Stomach smooth muscle (tissue), 2 donors: ENCODE measurements at regions not wholly inside any gene's neighbourhood (a gene's known extent, or its start where the extent isn't known, plus 50 kb on each side); places are given as distances from the start of the nearest gene placed in this dataset.

Experiments used
- H3K27ac ChIP-seq: one replicate; pipeline ENCODE4 v1.7.0; 2013; ENCODE audit warnings: mild to moderate bottlenecking, low read length, inconsistent platforms
- H3K27me3 ChIP-seq, 2 donors: one replicate each; pipeline ENCODE4 v1.7.0; 2013; ENCODE audit warnings: low read length in 2 of 2; ENCODE audit not compliant: insufficient read depth in 2 of 2, control insufficient read depth in 1 of 2
- H3K36me3 ChIP-seq, 2 donors: one replicate each; pipeline ENCODE4 v1.7.0; 2013; ENCODE audit warnings: low read length in 2 of 2; ENCODE audit not compliant: control insufficient read depth in 2 of 2, insufficient read depth in 2 of 2
- H3K4me1 ChIP-seq: one replicate; pipeline ENCODE4 v1.7.0; 2013; ENCODE audit warnings: low read length; ENCODE audit not compliant: control insufficient read depth, insufficient read depth
- H3K4me3 ChIP-seq, 2 donors: one replicate each; pipeline ENCODE4 v1.7.0; 2013; ENCODE audit warnings: low read length in 2 of 2
- H3K9ac ChIP-seq, 2 donors: one replicate each; pipeline ENCODE4 v1.7.0; 2013; ENCODE audit warnings: low read length in 2 of 2, mild to moderate bottlenecking in 1 of 2
- H3K9me3 ChIP-seq, 2 donors: one replicate each; pipeline ENCODE4 v1.7.0; 2013; ENCODE audit warnings: low read length in 2 of 2; ENCODE audit not compliant: control insufficient read depth in 2 of 2
- donor health status: healthy.
- donor health status: Pancreatic carcinoma.

DNA sequence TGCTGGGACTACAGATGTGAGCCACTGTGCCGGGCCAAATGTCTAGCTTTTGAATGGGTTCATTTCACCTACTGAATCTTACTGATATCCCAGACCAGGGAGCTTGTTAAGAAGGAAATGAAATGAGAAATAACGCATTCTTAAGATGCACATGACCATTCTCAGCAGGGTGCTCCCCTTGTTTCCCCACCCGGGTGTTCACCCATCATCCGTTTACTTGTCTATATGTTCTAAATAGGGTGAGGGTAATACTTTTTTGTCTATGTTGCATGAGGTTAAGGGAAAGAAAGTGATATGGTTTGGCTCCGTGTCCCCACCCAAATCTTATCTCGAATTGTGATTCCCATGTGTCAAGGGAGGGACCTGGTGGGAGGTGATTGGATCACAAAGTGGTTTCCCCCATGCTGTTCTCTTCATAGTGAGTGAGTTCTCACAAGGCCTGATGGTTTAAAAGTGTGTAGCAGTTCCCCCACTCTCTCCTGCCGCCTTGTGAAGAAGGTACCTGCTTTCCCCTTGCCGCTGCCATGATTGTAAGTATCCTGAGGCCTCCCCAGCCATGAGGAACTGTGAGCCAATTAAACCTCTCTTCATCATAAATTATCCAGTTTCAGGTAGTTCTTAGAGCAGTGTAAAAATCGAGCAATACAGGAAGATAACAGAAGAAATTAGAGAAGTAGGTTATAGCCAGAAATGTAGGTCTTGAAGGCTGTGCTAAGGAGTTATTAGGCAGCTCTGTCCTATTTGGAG, 129.1 kb downstream of the DDX1 start:
- Histone ChIP-seq H3K9ac (no peak overlapping the region), H3K27ac (no peak overlapping the region), H3K27me3 (no peaks in the 10 kb centered on the region), H3K4me1 (no peaks in the 10 kb centered on the region), H3K4me3 (no peak overlapping the region), H3K9me3 (no peaks in the 10 kb centered on the region), H3K36me3 (no peaks in the 10 kb centered on the region)

- Histone ChIP-seq H3K4me3 (no peak overlapping the region), H3K9me3 (no peaks in the 10 kb centered on the region), H3K27ac (no peak overlapping the region), H3K36me3 (no peaks in the 10 kb centered on the region), H3K27me3 (no peaks in the 10 kb centered on the region), H3K4me1 (no peaks in the 10 kb centered on the region), H3K9ac (no peak overlapping the region)
These were observed 129.9 kb downstream of the DDX1 start for GRCh38 chr2:15721411-15722067.

GRCh38 chr2:15722980-15723379, 131.3 kb downstream of the DDX1 start:
- no peaks in the 10 kb centered on the region for H3K4me1 ChIP-seq
- no peaks in the 10 kb centered on the region for H3K36me3 ChIP-seq
- H3K27ac ChIP-seq, result no peak overlapping the region
- H3K4me3 ChIP-seq, result no peak overlapping the region
- no peaks in the 10 kb centered on the region for H3K9me3 ChIP-seq
- H3K9ac ChIP-seq, result no peak overlapping the region
- no peaks in the 10 kb centered on the region for H3K27me3 ChIP-seq

- Histone ChIP-seq H3K27me3 (no peaks in the 10 kb centered on the region), H3K27ac (no peak overlapping the region), H3K9me3 (no peaks in the 10 kb centered on the region), H3K4me3 (no peak overlapping the region), H3K4me1 (no peaks in the 10 kb centered on the region), H3K9ac (no peak overlapping the region), H3K36me3 (no peaks in the 10 kb centered on the region)
These were observed 132.6 kb downstream of the DDX1 start for GRCh38 chr2:15724235-15724634.

GRCh38 chr2:15725101-15725781, 133.6 kb downstream of the DDX1 start:
- Histone ChIP-seq H3K36me3 (no peaks in the 10 kb centered on the region), H3K27ac (no peak overlapping the region), H3K4me1 (peaks cover 2% of the 10 kb centered on the region), H3K27me3 (no peaks in the 10 kb centered on the region), H3K9me3 (no peaks in the 10 kb centered on the region), H3K9ac (no peak overlapping the region), H3K4me3 (no peak overlapping the region)

DNA sequence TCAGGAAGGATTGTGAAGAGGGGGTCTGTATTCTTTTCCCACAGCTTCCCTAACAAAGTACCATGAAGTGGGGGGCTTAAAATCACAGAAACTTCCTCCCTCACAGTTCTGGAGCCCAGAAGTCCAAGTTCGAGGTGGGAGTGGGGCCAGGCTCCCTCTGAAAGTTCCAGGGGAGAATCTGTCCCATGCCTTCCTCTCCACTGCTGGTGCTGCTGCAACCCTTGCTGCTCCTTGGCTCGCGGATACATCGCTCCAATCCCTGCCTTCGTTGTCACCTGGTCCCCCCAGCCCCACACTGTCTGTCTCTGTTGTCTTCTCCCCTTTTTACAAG, 134.1 kb downstream of the DDX1 start:
- no peak overlapping the region for H3K27ac ChIP-seq
- H3K9me3 ChIP-seq, result no peaks in the 10 kb centered on the region
- peaks cover 7% of the 10 kb centered on the region for H3K4me1 ChIP-seq
- no peaks in the 10 kb centered on the region for H3K27me3 ChIP-seq
- no peak overlapping the region for H3K4me3 ChIP-seq
- H3K9ac ChIP-seq, result no peak overlapping the region
- no peaks in the 10 kb centered on the region for H3K36me3 ChIP-seq

- Histone ChIP-seq H3K9me3 (no peaks in the 10 kb centered on the region), H3K27me3 (no peaks in the 10 kb centered on the region), H3K9ac (no peak overlapping the region), H3K4me1 (peaks cover 14% of the 10 kb centered on the region), H3K27ac (no peak overlapping the region), H3K36me3 (no peaks in the 10 kb centered on the region), H3K4me3 (no peak overlapping the region)
These were observed 134.8 kb downstream of the DDX1 start for GRCh38 chr2:15726321-15727057.

GRCh38 chr2:15727396-15728244, 136.0 kb downstream of the DDX1 start:
- peaks cover 18% of the 10 kb centered on the region for H3K4me1 ChIP-seq
- H3K27me3 ChIP-seq, result no peaks in the 10 kb centered on the region
- no peaks in the 10 kb centered on the region for H3K9me3 ChIP-seq
- no peak overlapping the region for H3K27ac ChIP-seq
- H3K36me3 ChIP-seq, result no peaks in the 10 kb centered on the region
- H3K9ac ChIP-seq, result no peak overlapping the region
- no peak overlapping the region for H3K4me3 ChIP-seq

DNA sequence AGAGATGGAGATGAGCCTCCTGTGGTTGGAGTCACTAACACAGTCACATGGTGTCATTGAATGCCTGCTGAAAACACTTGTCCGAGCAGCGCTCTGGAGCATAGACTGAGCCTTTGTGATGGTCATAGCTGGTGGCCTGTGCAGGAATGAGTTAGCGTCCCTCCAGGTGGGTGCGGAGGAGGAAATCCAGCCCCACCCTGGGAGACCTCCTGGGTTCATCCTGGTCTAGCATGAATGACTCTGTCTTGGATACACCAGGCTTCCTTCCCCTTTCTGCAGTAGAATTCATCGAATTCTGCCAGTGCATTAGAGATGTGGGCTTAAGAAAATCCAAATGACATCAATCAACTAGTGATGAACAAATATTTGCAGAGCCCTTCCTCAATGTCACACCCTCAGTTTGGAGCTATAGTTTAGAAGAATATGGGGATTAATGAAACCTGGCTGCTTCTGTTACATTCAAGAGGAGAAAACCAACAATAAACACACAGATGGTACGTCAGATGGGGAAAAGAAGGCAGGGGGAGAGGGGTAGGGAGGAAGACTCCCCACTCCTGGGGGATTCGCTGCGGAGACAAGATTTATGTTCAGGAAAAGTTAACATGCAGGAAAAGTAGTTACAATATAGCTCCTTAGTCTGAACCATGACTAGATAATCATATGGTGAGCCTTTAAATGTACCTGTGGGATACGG, 136.7 kb downstream of the DDX1 start:
- Histone ChIP-seq H3K4me3 (no peak overlapping the region), H3K27ac (no peak overlapping the region), H3K9me3 (no peaks in the 10 kb centered on the region), H3K9ac (no peak overlapping the region), H3K27me3 (no peaks in the 10 kb centered on the region), H3K4me1 (peaks cover 18% of the 10 kb centered on the region), H3K36me3 (no peaks in the 10 kb centered on the region)

DNA sequence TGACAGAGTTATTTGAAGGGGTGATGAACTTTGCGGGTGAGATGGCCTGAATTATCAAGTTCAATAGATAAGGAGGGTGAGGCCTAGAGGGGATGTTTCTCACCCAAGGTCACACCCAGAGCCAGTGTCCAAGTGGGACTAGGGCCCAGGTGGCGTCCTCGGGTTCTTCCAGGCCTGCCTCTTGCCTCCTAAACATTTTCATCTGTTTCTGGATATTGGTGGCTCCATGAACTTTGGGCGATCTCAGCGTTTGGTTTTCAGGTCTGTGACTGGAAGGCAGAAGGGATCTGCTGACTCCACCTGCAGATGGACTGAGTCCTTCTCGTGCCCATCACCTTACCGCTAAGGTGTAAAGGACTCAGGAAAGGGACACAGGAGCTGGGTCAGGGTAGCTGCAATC, 137.3 kb downstream of the DDX1 start:
- no peaks in the 10 kb centered on the region for H3K27me3 ChIP-seq
- no peaks in the 10 kb centered on the region for H3K9me3 ChIP-seq
- H3K4me3 ChIP-seq, result no peak overlapping the region
- H3K4me1 ChIP-seq, result peaks cover 18% of the 10 kb centered on the region
- no peak overlapping the region for H3K9ac ChIP-seq
- H3K36me3 ChIP-seq, result no peaks in the 10 kb centered on the region
- no peak overlapping the region for H3K27ac ChIP-seq
